COLO668 (cell line): ENCODE measurements at regions not wholly inside any gene's neighbourhood (a gene's known extent, or its start where the extent isn't known, plus 50 kb on each side); places are given as distances from the start of the nearest gene placed in this dataset.

Source experiments
- DNase-seq: peaks from one replicate; lab custom pipeline; 2025; ENCODE audit not compliant: unreplicated experiment; lab: John Stamatoyannopoulos, UW

DNA sequence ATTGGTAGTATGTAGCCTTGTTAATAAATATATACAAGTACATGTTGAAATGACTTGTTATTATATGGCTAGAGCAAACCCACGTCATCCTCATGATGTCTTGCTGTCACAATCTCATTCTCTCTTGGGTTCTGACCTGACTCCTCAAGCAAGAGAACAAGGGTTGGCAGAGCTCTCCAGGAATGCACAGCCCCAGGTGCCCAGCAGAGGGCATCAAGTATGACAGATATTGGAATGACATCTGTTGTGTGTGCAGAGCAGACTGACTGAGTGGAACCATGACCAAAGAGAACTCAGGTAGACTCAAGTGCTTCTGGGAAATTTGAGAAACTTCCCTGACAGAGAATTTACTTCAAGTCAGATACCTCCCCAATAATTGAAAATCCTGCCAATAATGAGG, 90.6 kb downstream of the PAX1 start:
- peak; percentile 14 for DNase-seq

DNA sequence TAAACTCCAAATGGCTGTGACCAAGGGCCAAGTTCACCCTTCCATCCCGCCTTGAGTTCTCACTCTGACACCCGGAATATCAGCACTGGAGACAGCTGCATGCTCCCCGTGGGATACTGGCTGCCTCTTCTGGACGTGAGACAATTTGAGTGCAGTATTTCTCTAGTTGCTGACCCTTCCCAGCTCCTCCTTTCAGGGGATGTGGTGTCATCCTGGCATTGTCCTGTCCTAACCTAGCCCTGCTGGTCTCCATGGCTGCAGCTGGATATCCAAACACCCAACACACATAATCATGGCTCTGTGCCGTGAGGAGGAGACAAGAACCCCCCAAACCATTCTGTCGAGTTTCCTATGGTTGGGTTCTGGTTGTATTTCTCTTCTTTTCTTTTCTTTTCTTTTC, 82.6 kb downstream of the PAX1 start:
- DNase-seq: no peak

DNA sequence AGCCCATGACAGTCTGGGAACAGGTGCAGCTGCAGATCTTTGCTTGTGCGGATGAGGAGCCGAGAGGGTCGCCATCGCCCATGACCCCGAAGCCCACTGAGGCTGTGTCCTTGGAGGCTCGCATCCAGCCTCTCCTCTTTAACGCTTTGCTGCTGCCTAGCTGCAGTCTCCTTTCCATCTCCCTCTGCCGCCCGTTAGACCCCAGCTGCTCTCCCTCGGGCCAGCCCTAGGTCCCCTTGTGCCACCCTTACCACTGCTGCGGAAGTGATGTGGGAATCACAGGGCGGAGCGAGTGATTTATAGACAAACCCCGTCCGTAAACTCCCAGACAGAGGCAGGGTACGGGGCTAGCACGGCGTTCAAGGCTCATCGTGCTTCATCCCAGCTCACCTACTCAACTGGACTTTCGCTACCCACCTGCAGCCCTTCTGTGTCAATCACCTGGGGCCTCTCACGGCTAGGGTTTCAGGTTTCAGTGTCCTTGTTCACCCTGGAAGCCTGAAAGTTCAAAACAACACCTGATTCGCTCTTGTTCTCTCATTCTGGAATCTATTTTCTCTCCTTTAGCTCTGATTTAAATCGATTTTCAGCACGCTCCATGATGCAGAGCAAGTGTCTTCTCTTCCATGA, 76.1 kb downstream of the PAX1 start:
- DNase-seq: no peak

DNA sequence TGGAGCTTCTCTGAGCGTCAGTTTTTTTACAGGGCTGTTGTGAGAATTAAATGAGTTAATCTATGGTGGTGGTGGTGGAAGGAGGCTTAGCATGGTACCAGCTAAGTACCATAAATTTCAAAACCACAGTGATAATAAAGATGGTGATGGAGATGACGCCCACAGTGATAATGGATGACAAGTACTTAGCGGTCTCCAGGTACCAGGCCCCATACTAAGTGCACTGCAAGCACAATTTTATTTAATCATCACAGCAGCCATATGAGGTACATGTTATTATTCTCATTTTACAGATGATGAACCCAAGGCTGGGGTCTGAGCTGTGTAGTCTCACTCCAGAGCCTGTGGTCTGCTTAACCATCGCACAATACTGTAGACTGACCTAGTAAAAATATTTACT, 75.1 kb downstream of the PAX1 start:
- DNase-seq: no peak
